HL-60 (cell line): ENCODE measurements at regions not wholly inside any gene's neighbourhood (a gene's known extent, or its start where the extent isn't known, plus 50 kb on each side); places are given as distances from the start of the nearest gene placed in this dataset.

Experiments used
- DNase-seq, 2 experiments: peaks; one replicate each; pipeline ENCODE4 v3.0.0-alpha.2; 2010 to 2020; ENCODE audit warnings: low read depth in 1 of 2, low spot score in 1 of 2
- H3K27ac ChIP-seq: fragments of 250-450 bp; sonication (Bioruptor Pico); replicated peaks from 2 replicates; pipeline ENCODE4 v1.5.1; 2020; ENCODE audit warnings: mild to moderate bottlenecking, moderate library complexity
- H3K27me3 ChIP-seq: fragments of 250-450 bp; sonication (Bioruptor Pico); 2 replicates; pipeline ENCODE4 v1.5.1; 2021; ENCODE audit warnings: mild to moderate bottlenecking, moderate library complexity; ENCODE audit not compliant: insufficient read depth, poor library complexity, severe bottlenecking
- H3K4me3 ChIP-seq: replicated peaks from 2 replicates; pipeline ENCODE4 v1.5.1; 2011; ENCODE audit warnings: mild to moderate bottlenecking, control low read depth, low read length; ENCODE audit not compliant: insufficient read depth
- CTCF ChIP-seq: IDR thresholded peaks from one replicate; pipeline ENCODE4 v1.5.1; 2011; ENCODE audit warnings: low read length, control low read depth, inconsistent platforms; ENCODE audit not compliant: insufficient read depth
- GABPA ChIP-seq: IDR thresholded peaks from 2 replicates; pipeline ENCODE4 v1.6.1; 2012; ENCODE audit warnings: low read depth
- POLR2AphosphoS5 ChIP-seq: IDR thresholded peaks from 2 replicates; pipeline ENCODE4 v1.6.1; 2012; ENCODE audit warnings: low read depth
- REST ChIP-seq: IDR thresholded peaks from 2 replicates; pipeline ENCODE4 v1.6.1; 2012; ENCODE audit warnings: low read depth; ENCODE audit not compliant: insufficient replicate concordance
- SPI1 ChIP-seq: IDR thresholded peaks from 2 replicates; pipeline ENCODE4 v1.6.1; 2012; ENCODE audit warnings: low read depth, mild to moderate bottlenecking, borderline replicate concordance

- Histone ChIP-seq H3K27ac (no peak overlapping the region), H3K4me3 (no peak overlapping the region), H3K27me3 (no peaks in the 10 kb centered on the region)
- DNase-seq = no peak
- TF ChIP-seq REST (no peak), SPI1 (no peak), POLR2AphosphoS5 (no peak), GABPA (no peak), CTCF (no peak)
Observed at GRCh38 chr6:4403023-4403752, 267.8 kb upstream of the ECI2 start.

- no peak for DNase-seq
- Histone ChIP-seq H3K27ac (no peak overlapping the region), H3K4me3 (no peak overlapping the region), H3K27me3 (no peaks in the 10 kb centered on the region)
- TF ChIP-seq CTCF (no peak), SPI1 (no peak), GABPA (no peak), REST (no peak), POLR2AphosphoS5 (no peak)
Observed at GRCh38 chr6:4402477-4402976, 267.2 kb upstream of the ECI2 start.

- H3K4me3 ChIP-seq = no peak overlapping the region
- no peaks in the 10 kb centered on the region for H3K27me3 ChIP-seq
- no peak overlapping the region for H3K27ac ChIP-seq
- TF ChIP-seq GABPA (no peak), POLR2AphosphoS5 (no peak), REST (no peak), SPI1 (no peak), CTCF (no peak)
- DNase-seq = no peak
Observed at GRCh38 chr6:4401408-4402368, 266.3 kb upstream of the ECI2 start.
